MM.1S (cell line): ENCODE measurements at regions not wholly inside any gene's neighbourhood (a gene's known extent, or its start where the extent isn't known, plus 50 kb on each side); places are given as distances from the start of the nearest gene placed in this dataset.

Experiments
- CTCF ChIP-seq: fragments of 300-600 bp; sonication (generic); IDR thresholded peaks from 2 replicates; pipeline ENCODE4 v1.5.1; 2016; ENCODE audit warnings: antibody characterized with exemption, low read length, mixed read lengths
- EZH2 ChIP-seq: fragments of 300-600 bp; sonication (generic); optimal IDR thresholded peaks from 2 replicates; pipeline ENCODE3; 2017; ENCODE audit warnings: low read depth, mild to moderate bottlenecking, antibody characterized with exemption, low read length, mixed read lengths

- TF ChIP-seq CTCF (no peak), EZH2 (no peak)
These were observed 252.3 kb downstream of the IZUMO3 start for GRCh38 chr9:24293386-24293785.
